Gastroesophageal sphincter (tissue), 3 donors: ENCODE measurements at regions not wholly inside any gene's neighbourhood (a gene's known extent, or its start where the extent isn't known, plus 50 kb on each side); places are given as distances from the start of the nearest gene placed in this dataset.

Experiments used
- POLR2A ChIP-seq, 2 donors: fragments of 450-650 bp; IDR thresholded peaks; one replicate each; pipeline ENCODE4 v1.6.1; 2017; ENCODE audit warnings: antibody characterized with exemption in 2 of 2, mild to moderate bottlenecking in 2 of 2, moderate library complexity in 1 of 2
- TF ChIP-seq, protein P1 (sequence below), 4 experiments: fragments of 200-600 bp in 2 of 4; fragments of 450-650 bp in 2 of 4; sonication (generic) in 1 of 4; IDR thresholded peaks; one replicate each; pipeline ENCODE4 v1.5.1; 2017 to 2019; ENCODE audit warnings: antibody characterized with exemption in 4 of 4, mild to moderate bottlenecking in 2 of 4, moderate library complexity in 2 of 4

DNA sequence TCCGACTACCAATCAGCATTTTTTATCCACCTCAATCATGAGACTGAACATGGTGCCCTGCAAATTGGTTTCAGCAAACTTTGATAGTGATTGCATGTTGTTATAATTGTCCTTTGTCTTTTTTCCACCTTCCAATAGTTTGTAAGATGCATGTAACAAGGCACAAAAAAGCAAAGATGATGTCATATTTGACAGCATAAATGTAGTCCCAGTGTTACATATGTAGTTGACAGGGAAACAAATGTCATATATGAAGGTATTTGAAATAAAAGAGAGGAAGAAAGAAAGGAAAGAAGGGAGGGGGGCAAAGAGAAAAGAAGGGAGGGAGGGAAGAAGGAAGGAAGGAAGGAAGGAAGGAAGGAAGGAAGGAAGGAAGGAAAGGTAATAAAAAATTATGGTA is 441.7 kb upstream of the CPEB2 start:
- no peak for TF ChIP-seq POLR2A (IDR thresholded peaks at IDR 0.05)
- TF ChIP-seq, protein P1, sequence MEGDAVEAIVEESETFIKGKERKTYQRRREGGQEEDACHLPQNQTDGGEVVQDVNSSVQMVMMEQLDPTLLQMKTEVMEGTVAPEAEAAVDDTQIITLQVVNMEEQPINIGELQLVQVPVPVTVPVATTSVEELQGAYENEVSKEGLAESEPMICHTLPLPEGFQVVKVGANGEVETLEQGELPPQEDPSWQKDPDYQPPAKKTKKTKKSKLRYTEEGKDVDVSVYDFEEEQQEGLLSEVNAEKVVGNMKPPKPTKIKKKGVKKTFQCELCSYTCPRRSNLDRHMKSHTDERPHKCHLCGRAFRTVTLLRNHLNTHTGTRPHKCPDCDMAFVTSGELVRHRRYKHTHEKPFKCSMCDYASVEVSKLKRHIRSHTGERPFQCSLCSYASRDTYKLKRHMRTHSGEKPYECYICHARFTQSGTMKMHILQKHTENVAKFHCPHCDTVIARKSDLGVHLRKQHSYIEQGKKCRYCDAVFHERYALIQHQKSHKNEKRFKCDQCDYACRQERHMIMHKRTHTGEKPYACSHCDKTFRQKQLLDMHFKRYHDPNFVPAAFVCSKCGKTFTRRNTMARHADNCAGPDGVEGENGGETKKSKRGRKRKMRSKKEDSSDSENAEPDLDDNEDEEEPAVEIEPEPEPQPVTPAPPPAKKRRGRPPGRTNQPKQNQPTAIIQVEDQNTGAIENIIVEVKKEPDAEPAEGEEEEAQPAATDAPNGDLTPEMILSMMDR (IDR thresholded peaks at IDR 0.05), result no peak
